Left lung (tissue), 4 donors: ENCODE measurements at regions not wholly inside any gene's neighbourhood (a gene's known extent, or its start where the extent isn't known, plus 50 kb on each side); places are given as distances from the start of the nearest gene placed in this dataset.

Source experiments
- ATAC-seq: fragments of 200-7000 bp; cut with Tn5 transposase; one replicate; pipeline ENCODE4 v1.9.1; 2020; ENCODE audit warnings: moderate library complexity
- DNase-seq, 4 donors: peaks; one replicate each; pipeline ENCODE4 v3.0.0-alpha.2; 2013 to 2020
- H3K27ac ChIP-seq, 2 donors: fragments of 200-600 bp; sonication (generic) in 1 of 2; one replicate each; pipeline versions ENCODE4 v1.5.0 to v1.8.0; 2020 to 2021
- H3K27me3 ChIP-seq, 2 donors: fragments of 200-600 bp; sonication (generic) in 1 of 2; one replicate each; pipeline versions ENCODE4 v1.5.0 to v1.8.0; 2020 to 2021
- H3K36me3 ChIP-seq, 2 donors: fragments of 200-600 bp; sonication (generic) in 1 of 2; one replicate each; pipeline versions ENCODE4 v1.5.0 to v1.8.0; 2020 to 2021
- H3K4me1 ChIP-seq, 2 donors: fragments of 200-600 bp; one replicate each; pipeline ENCODE4 v1.8.0; 2021
- H3K4me3 ChIP-seq, 2 donors: fragments of 200-600 bp; sonication (generic) in 1 of 2; one replicate each; pipeline versions ENCODE4 v1.5.0 to v1.8.0; 2020 to 2021; ENCODE audit warnings: mild to moderate bottlenecking in 1 of 2
- H3K9me3 ChIP-seq, 2 donors: fragments of 200-600 bp; sonication (generic) in 1 of 2; one replicate each; pipeline versions ENCODE4 v1.5.0 to v1.8.0; 2020 to 2021
- CTCF ChIP-seq, 2 donors: fragments of 200-600 bp; sonication (generic) in 1 of 2; IDR thresholded peaks; one replicate each; pipeline versions ENCODE4 v1.5.0 to v1.8.0; 2021; ENCODE audit warnings: antibody characterized with exemption in 2 of 2
- intact Hi-C, 2 donors: fragments of 100-400 bp; cut with DNase I; formaldehyde crosslinking; loops; one replicate each; pipeline versions ENCODE4 v1.11.2 to v1.14.2; 2022
- donor health status: DM: no; HTN: yes; CAD: no.
- donor health status: DM: no; HTN: no; CAD: no.

GRCh38 chr3:194025951-194026350 lies 110.0 kb upstream of the HES1 start:
- ATAC-seq (no peak), DNase-seq (no peak)
- intact Hi-C loops = no loop called here
- TF ChIP-seq CTCF (IDR thresholded peaks at IDR 0.05) = no peak
- Histone ChIP-seq H3K4me1 (no peaks in the 10 kb centered on the region), H3K4me3 (no peak overlapping the region), H3K27ac (no peak overlapping the region), H3K27me3 (no peaks in the 10 kb centered on the region), H3K9me3 (no peaks in the 10 kb centered on the region), H3K36me3 (no peaks in the 10 kb centered on the region)

GRCh38 chr3:194028434-194029004 lies 107.4 kb upstream of the HES1 start:
- H3K4me3 ChIP-seq = no peak overlapping the region
- ATAC-seq (no peak), DNase-seq (no peak)
- no peaks in the 10 kb centered on the region for H3K9me3 ChIP-seq
- intact Hi-C loops = no loop called here
- no peak overlapping the region for H3K27ac ChIP-seq
- H3K36me3 ChIP-seq = no peaks in the 10 kb centered on the region
- no peaks in the 10 kb centered on the region for H3K27me3 ChIP-seq
- TF ChIP-seq CTCF (IDR thresholded peaks at IDR 0.05) = no peak
- no peaks in the 10 kb centered on the region for H3K4me1 ChIP-seq

GRCh38 chr3:194029846-194030245 lies 106.1 kb upstream of the HES1 start:
- no peaks in the 10 kb centered on the region for H3K9me3 ChIP-seq
- intact Hi-C loops = no loop called here
- no peaks in the 10 kb centered on the region for H3K36me3 ChIP-seq
- no peak overlapping the region for H3K27ac ChIP-seq
- H3K27me3 ChIP-seq = no peaks in the 10 kb centered on the region
- H3K4me3 ChIP-seq = no peak overlapping the region
- H3K4me1 ChIP-seq = no peaks in the 10 kb centered on the region
- TF ChIP-seq CTCF (IDR thresholded peaks at IDR 0.05) = no peak
- ATAC-seq (no peak), DNase-seq (no peak)

GRCh38 chr3:194030372-194030771 lies 105.6 kb upstream of the HES1 start:
- intact Hi-C loops = no loop called here
- Histone ChIP-seq H3K27me3 (no peaks in the 10 kb centered on the region), H3K4me3 (no peak overlapping the region), H3K27ac (no peak overlapping the region), H3K36me3 (no peaks in the 10 kb centered on the region), H3K9me3 (no peaks in the 10 kb centered on the region), H3K4me1 (no peaks in the 10 kb centered on the region)
- TF ChIP-seq CTCF (IDR thresholded peaks at IDR 0.05) = no peak
- ATAC-seq = no peak
- DNase-seq = no peak

GRCh38 chr3:194031349-194031748 lies 104.6 kb upstream of the HES1 start:
- intact Hi-C loops = no loop called here
- no peak for TF ChIP-seq CTCF (IDR thresholded peaks at IDR 0.05)
- Histone ChIP-seq H3K36me3 (no peaks in the 10 kb centered on the region), H3K4me1 (no peaks in the 10 kb centered on the region), H3K4me3 (no peak overlapping the region), H3K27me3 (no peaks in the 10 kb centered on the region), H3K9me3 (no peaks in the 10 kb centered on the region), H3K27ac (no peak overlapping the region)
- DNase-seq = no peak
- no peak for ATAC-seq
